BE2C (cell line): ENCODE measurements at regions not wholly inside any gene's neighbourhood (a gene's known extent, or its start where the extent isn't known, plus 50 kb on each side); places are given as distances from the start of the nearest gene placed in this dataset.

Experiments
- DNase-seq: peaks from one replicate; pipeline ENCODE4 v3.0.0-alpha.2; 2020
- H3K27me3 ChIP-seq: fragments of 250-450 bp; sonication (Bioruptor Pico); 2 replicates; pipeline ENCODE4 v1.5.1; 2020; ENCODE audit warnings: mild to moderate bottlenecking
- H3K36me3 ChIP-seq: fragments of 250-450 bp; sonication (Bioruptor Pico); 2 replicates; pipeline ENCODE4 v1.5.1; 2020; ENCODE audit warnings: mild to moderate bottlenecking
- H3K4me1 ChIP-seq: fragments of 250-450 bp; sonication (Bioruptor Pico); 2 replicates; pipeline ENCODE4 v1.5.1; 2020
- H3K4me3 ChIP-seq: 2 replicates; pipeline ENCODE4 v1.5.1; 2011; ENCODE audit warnings: low read depth, low read length
- H3K9me3 ChIP-seq: fragments of 250-450 bp; sonication (Bioruptor Pico); 2 replicates; pipeline ENCODE4 v1.5.1; 2020
- TF ChIP-seq, protein P1 (sequence below): IDR thresholded peaks from 2 replicates; pipeline ENCODE4 v1.5.1; 2012; ENCODE audit warnings: mild to moderate bottlenecking, low read depth, low read length

DNA sequence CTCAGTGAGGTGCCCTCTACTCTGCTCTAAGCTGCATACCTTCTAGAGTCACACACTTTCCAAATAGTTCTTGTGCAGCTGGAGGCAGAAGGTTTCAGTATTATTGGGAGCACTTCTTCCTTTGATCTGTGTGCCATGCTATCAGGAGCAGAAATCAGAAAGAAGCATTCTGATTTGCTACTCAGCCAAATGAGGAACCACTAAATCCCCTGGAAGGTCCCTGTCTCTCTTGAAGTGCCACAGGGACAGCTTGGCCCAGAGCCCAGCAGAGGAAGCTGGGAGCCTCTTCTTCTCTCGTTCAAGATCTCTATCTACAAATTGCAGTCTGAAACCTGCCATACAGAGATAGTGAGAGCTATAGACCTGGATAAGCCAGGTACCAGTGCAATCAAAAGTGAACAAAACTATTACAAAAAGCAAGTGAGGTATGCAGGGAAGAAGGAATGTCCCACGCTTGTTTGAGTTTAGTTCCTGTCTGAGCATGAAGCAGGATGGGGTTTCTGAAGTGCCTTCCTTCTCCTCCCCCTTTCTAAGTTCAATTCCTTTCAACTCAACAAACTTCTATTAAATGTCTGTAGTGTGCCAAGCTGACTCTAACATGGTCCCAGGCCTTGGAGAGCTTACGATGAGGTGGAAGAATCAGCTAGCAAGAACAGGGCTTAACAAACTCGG, 100.9 kb upstream of the PARP11 start:
- no peaks in the 10 kb centered on the region for H3K36me3 ChIP-seq
- no peak for DNase-seq
- H3K4me3 ChIP-seq, result no peak overlapping the region
- TF ChIP-seq, protein P1, sequence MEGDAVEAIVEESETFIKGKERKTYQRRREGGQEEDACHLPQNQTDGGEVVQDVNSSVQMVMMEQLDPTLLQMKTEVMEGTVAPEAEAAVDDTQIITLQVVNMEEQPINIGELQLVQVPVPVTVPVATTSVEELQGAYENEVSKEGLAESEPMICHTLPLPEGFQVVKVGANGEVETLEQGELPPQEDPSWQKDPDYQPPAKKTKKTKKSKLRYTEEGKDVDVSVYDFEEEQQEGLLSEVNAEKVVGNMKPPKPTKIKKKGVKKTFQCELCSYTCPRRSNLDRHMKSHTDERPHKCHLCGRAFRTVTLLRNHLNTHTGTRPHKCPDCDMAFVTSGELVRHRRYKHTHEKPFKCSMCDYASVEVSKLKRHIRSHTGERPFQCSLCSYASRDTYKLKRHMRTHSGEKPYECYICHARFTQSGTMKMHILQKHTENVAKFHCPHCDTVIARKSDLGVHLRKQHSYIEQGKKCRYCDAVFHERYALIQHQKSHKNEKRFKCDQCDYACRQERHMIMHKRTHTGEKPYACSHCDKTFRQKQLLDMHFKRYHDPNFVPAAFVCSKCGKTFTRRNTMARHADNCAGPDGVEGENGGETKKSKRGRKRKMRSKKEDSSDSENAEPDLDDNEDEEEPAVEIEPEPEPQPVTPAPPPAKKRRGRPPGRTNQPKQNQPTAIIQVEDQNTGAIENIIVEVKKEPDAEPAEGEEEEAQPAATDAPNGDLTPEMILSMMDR, result no peak
- H3K4me1 ChIP-seq, result no peaks in the 10 kb centered on the region
- H3K9me3 ChIP-seq, result no peaks in the 10 kb centered on the region
- H3K27me3 ChIP-seq, result peaks cover 10% of the 10 kb centered on the region; the same call in 1 of the 2 replicates

DNA sequence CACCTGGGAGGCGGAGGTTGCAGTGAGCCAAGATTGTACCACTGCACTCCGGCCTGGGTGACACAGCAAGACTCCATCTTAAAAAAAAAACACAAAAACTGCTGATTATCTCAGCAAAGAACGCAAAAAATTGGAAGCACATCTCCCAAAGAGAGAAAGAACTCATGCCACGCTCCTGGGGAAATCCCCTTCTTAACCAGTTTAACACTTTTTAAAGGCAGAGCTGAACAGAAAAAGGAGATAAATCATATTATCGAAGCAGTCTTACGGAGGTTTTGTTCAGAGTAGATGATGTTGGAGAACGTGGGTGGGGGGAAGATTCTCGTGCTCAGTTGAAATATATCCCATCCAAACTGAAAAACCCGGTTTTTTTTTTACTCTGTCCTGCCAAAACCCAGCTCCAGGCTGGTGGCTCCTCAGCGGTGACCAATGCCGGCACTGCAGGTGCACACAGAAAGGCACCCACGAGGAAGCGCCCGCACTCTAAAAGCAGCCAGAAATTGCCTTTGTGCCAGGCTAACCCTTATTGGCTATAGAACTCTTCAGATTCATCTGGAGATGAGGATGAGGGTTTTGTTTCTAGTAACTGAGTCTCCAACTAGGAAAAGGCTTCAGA, 100.2 kb upstream of the PARP11 start:
- Histone ChIP-seq H3K4me3 (no peak overlapping the region), H3K36me3 (no peaks in the 10 kb centered on the region), H3K9me3 (no peaks in the 10 kb centered on the region), H3K4me1 (no peaks in the 10 kb centered on the region), H3K27me3 (peaks cover 16% of the 10 kb centered on the region)
- TF ChIP-seq, protein P1, result no peak
- no peak for DNase-seq

GRCh38 chr12:3972576-3972975, 99.4 kb upstream of the PARP11 start:
- no peak overlapping the region for H3K4me3 ChIP-seq
- H3K36me3 ChIP-seq, result no peaks in the 10 kb centered on the region
- H3K27me3 ChIP-seq, result peaks cover 24% of the 10 kb centered on the region
- no peaks in the 10 kb centered on the region for H3K4me1 ChIP-seq
- DNase-seq, result no peak
- no peaks in the 10 kb centered on the region for H3K9me3 ChIP-seq
- TF ChIP-seq, protein P1, result no peak

- H3K4me1 ChIP-seq, result no peaks in the 10 kb centered on the region
- H3K4me3 ChIP-seq, result no peak overlapping the region
- no peak for DNase-seq
- peaks cover 26% of the 10 kb centered on the region for H3K27me3 ChIP-seq
- H3K36me3 ChIP-seq, result no peaks in the 10 kb centered on the region
- no peaks in the 10 kb centered on the region for H3K9me3 ChIP-seq
- TF ChIP-seq, protein P1, result no peak
Measured at GRCh38 chr12:3968523-3968922, 95.3 kb upstream of the PARP11 start.

- Histone ChIP-seq H3K27me3 (peaks cover 31% of the 10 kb centered on the region), H3K9me3 (no peaks in the 10 kb centered on the region), H3K4me3 (no peak overlapping the region), H3K4me1 (no peaks in the 10 kb centered on the region), H3K36me3 (no peaks in the 10 kb centered on the region)
- TF ChIP-seq, protein P1, result no peak
- DNase-seq, result no peak
Measured at GRCh38 chr12:3967556-3968160, 94.5 kb upstream of the PARP11 start.

DNA sequence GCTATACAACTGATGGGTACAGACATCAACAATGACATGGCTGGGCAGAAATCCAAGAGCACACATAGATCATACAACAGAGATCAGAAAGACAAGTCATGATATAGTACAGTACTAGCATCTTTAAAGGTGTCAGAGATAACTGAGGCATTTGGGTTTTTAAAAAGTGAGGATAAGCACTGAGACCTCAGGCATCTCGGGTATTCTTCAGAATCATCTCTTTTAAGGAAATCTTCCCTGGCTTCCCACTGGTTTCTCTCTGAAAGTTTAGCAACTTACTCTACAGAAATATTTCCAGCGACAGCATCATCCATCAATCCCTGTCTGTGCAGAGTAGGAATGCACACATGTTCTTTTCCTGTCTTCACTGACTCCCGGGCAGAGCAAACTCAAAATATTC, 93.2 kb upstream of the PARP11 start:
- TF ChIP-seq, protein P1, result no peak
- H3K4me3 ChIP-seq, result no peak overlapping the region

More for the DNA sequence above, 93.2 kb upstream of the PARP11 start:
- H3K9me3 ChIP-seq, result no peaks in the 10 kb centered on the region
- no peak for DNase-seq
- H3K27me3 ChIP-seq, result peaks cover 44% of the 10 kb centered on the region
- H3K4me1 ChIP-seq, result no peaks in the 10 kb centered on the region
- no peaks in the 10 kb centered on the region for H3K36me3 ChIP-seq
